SK-N-SH (cell line): ENCODE measurements at regions not wholly inside any gene's neighbourhood (a gene's known extent, or its start where the extent isn't known, plus 50 kb on each side); places are given as distances from the start of the nearest gene placed in this dataset.

ENCODE experiments used
- CTCF ChIP-seq: fragments of 200-600 bp; sonication (generic); IDR thresholded peaks from 2 replicates; pipeline ENCODE4 v1.6.1; 2017; ENCODE audit warnings: antibody characterized with exemption, mild to moderate bottlenecking, moderate library complexity
- MAX ChIP-seq: IDR thresholded peaks from 2 replicates; pipeline ENCODE4 v1.4.0; 2012; ENCODE audit warnings: low read depth

DNA sequence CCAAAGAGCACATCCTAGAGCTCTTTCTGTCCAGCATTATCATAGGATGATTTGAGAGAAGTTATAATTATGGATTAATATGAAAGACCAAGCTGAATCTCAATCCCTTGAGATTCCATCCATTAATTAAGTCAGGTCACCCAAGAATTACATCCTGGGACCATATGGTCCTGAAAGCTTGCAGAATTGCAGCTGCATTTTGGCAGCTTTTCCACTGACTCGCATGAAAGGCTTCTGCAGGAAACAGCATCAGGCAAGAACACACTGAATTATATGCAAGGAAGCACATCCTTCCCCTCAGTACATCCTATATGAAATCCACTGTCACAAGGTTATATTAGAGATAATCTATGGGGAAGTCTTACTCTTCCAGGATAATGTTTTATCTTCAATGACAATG is 109.1 kb upstream of the CTNND2 start:
- no peak for TF ChIP-seq CTCF
- no peak for TF ChIP-seq MAX
